ENCODE measurements at regions not wholly inside any gene's neighbourhood (a gene's known extent, or its start where the extent isn't known, plus 50 kb on each side); places are given as distances from the start of the nearest gene placed in this dataset.

DNA sequence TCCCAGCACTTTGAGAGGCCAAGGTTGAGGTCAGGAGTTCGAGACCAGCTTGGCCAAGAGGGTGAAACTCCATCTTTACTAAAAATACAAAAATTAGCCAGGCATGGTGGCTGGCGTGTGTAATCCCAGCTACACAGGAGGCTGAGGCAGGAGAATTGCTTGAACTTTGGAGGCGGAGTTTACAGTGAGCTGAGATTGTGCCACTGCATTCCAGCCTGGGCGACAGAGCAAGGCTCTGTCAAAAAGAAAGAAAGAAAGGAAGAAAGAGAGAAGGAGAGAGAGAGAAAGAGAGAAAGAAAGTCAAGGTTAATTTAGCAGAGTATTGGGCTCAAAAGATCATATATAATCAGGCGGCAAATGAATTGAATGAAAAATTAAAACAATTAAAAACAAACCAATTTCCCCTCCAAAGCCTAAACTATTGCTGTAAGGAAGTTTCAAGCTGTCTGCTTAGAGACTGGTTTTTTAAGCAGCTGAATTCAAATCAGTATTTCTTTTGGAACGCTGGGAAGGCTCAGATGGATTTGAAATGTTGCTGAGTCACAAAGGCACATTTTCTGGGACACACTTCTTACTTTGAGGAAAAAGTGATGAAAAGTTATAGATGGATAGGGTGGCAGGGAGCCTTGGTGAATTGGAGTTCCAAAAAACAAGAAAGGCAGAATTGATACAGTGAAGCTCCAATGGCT is 81.3 kb upstream of the BHLHE40 start:
- no peak for DNase-seq (ENCODE audit: low spot score)
- in situ Hi-C loops (cut with MboI; ENCODE audit: low sequenced_read_pairs, unreplicated experiment), result no loop called here
- TF ChIP-seq, protein P1, sequence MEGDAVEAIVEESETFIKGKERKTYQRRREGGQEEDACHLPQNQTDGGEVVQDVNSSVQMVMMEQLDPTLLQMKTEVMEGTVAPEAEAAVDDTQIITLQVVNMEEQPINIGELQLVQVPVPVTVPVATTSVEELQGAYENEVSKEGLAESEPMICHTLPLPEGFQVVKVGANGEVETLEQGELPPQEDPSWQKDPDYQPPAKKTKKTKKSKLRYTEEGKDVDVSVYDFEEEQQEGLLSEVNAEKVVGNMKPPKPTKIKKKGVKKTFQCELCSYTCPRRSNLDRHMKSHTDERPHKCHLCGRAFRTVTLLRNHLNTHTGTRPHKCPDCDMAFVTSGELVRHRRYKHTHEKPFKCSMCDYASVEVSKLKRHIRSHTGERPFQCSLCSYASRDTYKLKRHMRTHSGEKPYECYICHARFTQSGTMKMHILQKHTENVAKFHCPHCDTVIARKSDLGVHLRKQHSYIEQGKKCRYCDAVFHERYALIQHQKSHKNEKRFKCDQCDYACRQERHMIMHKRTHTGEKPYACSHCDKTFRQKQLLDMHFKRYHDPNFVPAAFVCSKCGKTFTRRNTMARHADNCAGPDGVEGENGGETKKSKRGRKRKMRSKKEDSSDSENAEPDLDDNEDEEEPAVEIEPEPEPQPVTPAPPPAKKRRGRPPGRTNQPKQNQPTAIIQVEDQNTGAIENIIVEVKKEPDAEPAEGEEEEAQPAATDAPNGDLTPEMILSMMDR (IDR thresholded peaks at IDR 0.05; ENCODE audit: borderline replicate concordance, control extremely low read depth, extremely low read depth, insufficient read depth, missing control alignments), result no peak

DNA sequence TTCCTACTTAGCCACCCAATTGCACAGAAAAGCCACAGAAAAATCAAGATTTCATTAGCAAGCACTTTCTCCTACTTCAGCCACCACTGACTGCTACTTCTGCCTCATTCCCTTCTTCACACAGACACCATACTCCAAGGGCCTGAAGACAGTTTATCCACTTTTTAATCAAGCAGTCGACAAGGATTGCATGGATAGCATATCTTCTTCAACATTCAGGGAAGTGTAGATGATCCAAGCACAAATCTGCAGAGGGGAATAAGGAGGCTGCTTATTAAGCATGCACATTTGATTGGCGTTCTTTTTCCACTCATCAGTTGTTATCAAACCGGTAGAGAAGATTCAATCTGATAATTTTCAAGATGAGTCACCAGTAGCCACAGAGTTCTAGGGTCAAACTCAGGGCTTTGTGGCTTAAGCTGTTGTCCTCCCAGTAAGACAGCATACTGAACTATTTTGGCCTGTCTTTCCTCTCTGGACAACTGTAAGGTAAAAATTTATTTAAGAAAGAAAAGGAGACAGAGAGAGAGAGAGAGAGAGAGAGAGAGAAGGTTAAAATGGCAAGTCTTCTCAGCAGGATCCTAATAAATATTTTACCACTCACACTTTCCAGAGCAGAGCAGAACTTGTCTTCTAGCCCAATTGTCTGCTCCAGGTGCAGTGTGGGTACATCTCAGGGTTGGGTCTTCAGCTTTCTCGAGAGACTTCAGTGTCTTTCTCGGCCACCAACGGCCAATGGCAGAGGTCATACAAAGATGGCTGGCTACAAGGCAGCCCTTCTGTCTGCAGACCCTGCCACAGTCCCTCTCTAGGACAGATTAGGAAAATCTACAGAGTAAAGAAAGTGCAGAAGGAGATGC is 80.6 kb upstream of the BHLHE40 start:
- DNase-seq (ENCODE audit: low spot score), result peak; percentile 59
- TF ChIP-seq, protein P1 (IDR thresholded peaks at IDR 0.05; ENCODE audit: borderline replicate concordance, control extremely low read depth, extremely low read depth, insufficient read depth, missing control alignments), result no peak
- in situ Hi-C loops (cut with MboI; ENCODE audit: low sequenced_read_pairs, unreplicated experiment), result no loop called here

DNA sequence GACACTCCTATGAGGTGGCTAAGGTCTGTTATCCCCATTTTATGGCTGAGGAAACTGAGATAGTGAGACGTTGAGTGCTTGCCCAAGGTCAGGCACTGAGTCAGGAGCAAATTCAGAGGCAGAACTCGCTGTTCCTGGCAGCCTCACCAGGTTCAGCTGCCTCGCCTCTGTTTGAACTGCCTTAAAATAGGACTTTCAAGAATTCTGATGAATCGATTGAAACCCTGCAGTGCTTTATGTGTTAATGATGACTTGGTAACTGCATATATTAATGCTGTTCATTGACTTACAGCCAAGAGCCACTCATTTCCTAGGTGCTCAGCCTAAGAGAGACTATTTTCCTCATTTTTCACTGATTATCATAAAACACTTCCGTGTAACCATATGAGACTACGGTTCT is 79.5 kb upstream of the BHLHE40 start:
- no peak for DNase-seq (ENCODE audit: low spot score)
- in situ Hi-C loops (cut with MboI; ENCODE audit: low sequenced_read_pairs, unreplicated experiment), result no loop called here
- TF ChIP-seq, protein P1 (IDR thresholded peaks at IDR 0.05; ENCODE audit: borderline replicate concordance, control extremely low read depth, extremely low read depth, insufficient read depth, missing control alignments), result no peak

DNA sequence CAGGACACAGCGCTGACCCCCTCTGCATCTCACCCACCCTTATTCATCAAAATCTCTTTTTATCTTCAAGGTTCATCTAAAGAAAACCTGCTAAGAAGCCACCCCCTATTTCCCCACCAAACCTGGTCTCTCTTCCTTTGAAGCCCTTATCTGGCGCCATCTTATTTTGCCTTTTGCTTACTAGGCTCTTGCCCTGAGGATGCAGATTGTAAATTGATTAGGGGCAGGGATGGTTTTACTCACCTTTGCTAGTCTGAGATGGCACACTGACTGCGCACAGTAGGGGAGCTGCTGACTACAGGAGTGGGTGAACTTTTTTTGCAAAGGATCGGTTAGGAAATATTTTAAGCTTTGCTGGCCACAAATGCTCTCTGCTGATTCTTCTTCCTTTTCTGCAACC is 78.9 kb upstream of the BHLHE40 start:
- in situ Hi-C loops (cut with MboI; ENCODE audit: low sequenced_read_pairs, unreplicated experiment), result no loop called here
- TF ChIP-seq, protein P1 (IDR thresholded peaks at IDR 0.05; ENCODE audit: borderline replicate concordance, control extremely low read depth, extremely low read depth, insufficient read depth, missing control alignments), result no peak
- DNase-seq (ENCODE audit: low spot score), result no peak

DNA sequence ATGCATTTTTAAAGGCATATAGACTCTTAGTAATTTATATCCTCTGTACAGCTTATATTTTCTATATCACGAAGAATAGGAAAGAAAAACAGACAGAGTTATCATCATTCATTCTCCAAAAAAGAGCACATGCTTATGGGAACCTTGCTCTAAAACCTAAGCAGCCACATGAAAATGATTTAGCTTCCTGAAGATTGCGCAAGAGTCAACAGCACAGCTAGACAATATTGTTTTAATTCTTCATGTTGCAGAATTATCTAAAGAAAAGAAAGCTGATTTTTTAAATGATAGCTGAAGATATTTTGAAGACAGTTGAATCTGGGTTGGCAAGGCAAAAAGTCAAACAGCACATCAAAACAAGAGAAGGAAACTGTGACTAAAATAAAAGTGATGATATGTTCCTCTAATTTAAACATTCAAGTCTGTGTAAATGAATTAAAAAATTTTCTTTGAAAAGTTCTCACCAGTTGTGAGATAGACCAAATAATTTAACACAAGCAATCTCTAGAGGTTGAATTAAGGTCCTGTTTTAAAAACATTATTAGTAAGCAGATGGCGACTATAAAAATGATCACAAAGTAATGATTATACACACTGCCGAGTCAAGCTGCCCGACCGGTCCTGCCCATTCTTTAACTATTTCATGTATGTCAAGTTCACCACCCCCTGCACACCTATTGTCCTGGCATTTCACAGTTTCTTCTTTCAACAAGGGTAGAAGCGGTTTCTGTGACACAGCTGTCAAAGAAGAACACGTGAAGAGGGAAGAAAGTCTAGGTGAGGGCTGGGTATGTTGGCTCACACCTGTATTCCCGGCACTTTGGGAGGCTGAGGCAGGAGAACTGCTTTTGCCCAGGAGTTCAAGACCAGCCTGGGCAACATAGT is 74.2 kb upstream of the BHLHE40 start:
- no peak for DNase-seq (ENCODE audit: low spot score)
- TF ChIP-seq, protein P1 (IDR thresholded peaks at IDR 0.05; ENCODE audit: borderline replicate concordance, control extremely low read depth, extremely low read depth, insufficient read depth, missing control alignments), result no peak
- in situ Hi-C loops (cut with MboI; ENCODE audit: low sequenced_read_pairs, unreplicated experiment), result no loop called here

DNA sequence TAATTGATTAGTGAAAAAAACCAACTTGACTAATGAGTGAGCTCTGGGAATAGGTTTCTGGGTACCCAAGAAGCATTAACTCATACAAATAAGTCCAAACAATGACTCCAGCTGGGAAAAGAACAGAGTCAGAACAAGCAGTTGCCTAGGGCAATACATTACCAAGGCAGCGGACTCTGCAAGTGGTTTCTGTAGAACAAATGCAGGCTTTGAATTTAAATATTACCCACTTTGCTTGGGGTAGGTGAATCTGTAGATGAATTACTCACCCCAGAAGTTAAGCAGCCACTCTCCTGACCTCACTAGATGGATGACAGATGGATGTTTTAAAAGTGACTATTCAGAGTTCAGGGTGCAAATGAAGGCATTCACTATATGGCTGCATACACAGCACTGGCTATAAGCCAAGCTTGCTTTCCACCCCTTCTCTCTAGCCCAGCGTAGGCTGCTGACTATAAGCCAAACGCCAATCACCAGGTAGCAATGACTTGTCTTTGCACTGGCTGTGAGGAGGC is 73.1 kb upstream of the BHLHE40 start:
- in situ Hi-C loops (cut with MboI; ENCODE audit: low sequenced_read_pairs, unreplicated experiment), result no loop called here
- DNase-seq (ENCODE audit: low spot score), result no peak
- TF ChIP-seq, protein P1 (IDR thresholded peaks at IDR 0.05; ENCODE audit: borderline replicate concordance, control extremely low read depth, extremely low read depth, insufficient read depth, missing control alignments), result no peak

Data from GM13976 (cell line).